ENCODE measurements at regions not wholly inside any gene's neighbourhood (a gene's known extent, or its start where the extent isn't known, plus 50 kb on each side); places are given as distances from the start of the nearest gene placed in this dataset.
A peak's percentile ranks its signal among the peaks of the same experiment; 100 is the strongest.

- DNase-seq (ENCODE audit: low read depth, low spot score): no peak
These were observed 378.6 kb downstream of the EIPR1 start for GRCh38 chr2:2998971-2999370.

GRCh38 chr2:2993172-2993692, 384.4 kb downstream of the EIPR1 start:
- DNase-seq (ENCODE audit: low read depth, low spot score): no peak

- no peak for DNase-seq (ENCODE audit: low read depth, low spot score)
These were observed 385.0 kb downstream of the EIPR1 start for GRCh38 chr2:2992634-2993033.

GRCh38 chr2:2985020-2985419, 392.6 kb downstream of the EIPR1 start:
- no peak for DNase-seq (ENCODE audit: low read depth, low spot score)

- no peak for DNase-seq (ENCODE audit: low read depth, low spot score)
These were observed 396.6 kb downstream of the EIPR1 start for GRCh38 chr2:2981000-2981399.

- no peak for DNase-seq (ENCODE audit: low read depth, low spot score)
These were observed 402.6 kb downstream of the EIPR1 start for GRCh38 chr2:2974982-2975381.

GRCh38 chr2:2960441-2961133, 417.0 kb downstream of the EIPR1 start:
- DNase-seq (ENCODE audit: low read depth, low spot score): peak; percentile 18

- no peak for DNase-seq (ENCODE audit: low read depth, low spot score)
These were observed 427.1 kb downstream of the EIPR1 start for GRCh38 chr2:2950403-2950952.

- DNase-seq (ENCODE audit: low read depth, low spot score): no peak
These were observed 430.2 kb downstream of the EIPR1 start for GRCh38 chr2:2947406-2947805.

GRCh38 chr2:2942906-2943305, 434.7 kb downstream of the EIPR1 start:
- no peak for DNase-seq (ENCODE audit: low read depth, low spot score)

- no peak for DNase-seq (ENCODE audit: low read depth, low spot score)
These were observed 435.4 kb downstream of the EIPR1 start for GRCh38 chr2:2942225-2942624.

- peak; percentile 80 for DNase-seq (ENCODE audit: low read depth, low spot score)
These were observed 436.4 kb downstream of the EIPR1 start for GRCh38 chr2:2941205-2941604.

GRCh38 chr2:2940702-2941101, 436.9 kb downstream of the EIPR1 start:
- DNase-seq (ENCODE audit: low read depth, low spot score): no peak

GRCh38 chr2:2940061-2940460, 437.6 kb downstream of the EIPR1 start:
- DNase-seq (ENCODE audit: low read depth, low spot score): no peak

GRCh38 chr2:2939078-2939795, 438.4 kb downstream of the EIPR1 start:
- DNase-seq (ENCODE audit: low read depth, low spot score): no peak

GRCh38 chr2:2938481-2938880, 439.1 kb downstream of the EIPR1 start:
- no peak for DNase-seq (ENCODE audit: low read depth, low spot score)

GRCh38 chr2:2935445-2936149, 442.0 kb downstream of the EIPR1 start:
- DNase-seq (ENCODE audit: low read depth, low spot score): no peak

- DNase-seq (ENCODE audit: low read depth, low spot score): peak; percentile 60
These were observed 444.2 kb downstream of the EIPR1 start for GRCh38 chr2:2933426-2933825.

GRCh38 chr2:2932692-2933305, 444.8 kb downstream of the EIPR1 start:
- no peak for DNase-seq (ENCODE audit: low read depth, low spot score)

- no peak for DNase-seq (ENCODE audit: low read depth, low spot score)
These were observed 445.4 kb downstream of the EIPR1 start for GRCh38 chr2:2932189-2932588.

- no peak for DNase-seq (ENCODE audit: low read depth, low spot score)
These were observed 446.1 kb downstream of the EIPR1 start for GRCh38 chr2:2931318-2932075.
